Endodermal cell (in vitro differentiated cells): ENCODE measurements at regions not wholly inside any gene's neighbourhood (a gene's known extent, or its start where the extent isn't known, plus 50 kb on each side); places are given as distances from the start of the nearest gene placed in this dataset.

Source experiments
- DNase-seq: peaks from one replicate; pipeline ENCODE4 v3.0.0-alpha.2; 2017
- H3K27ac ChIP-seq: 2 replicates; pipeline ENCODE4 v1.5.1; 2013; ENCODE audit warnings: mild to moderate bottlenecking, low read depth, low read length, moderate library complexity
- H3K27me3 ChIP-seq: 2 replicates; pipeline ENCODE4 v1.6.1; 2013; ENCODE audit warnings: mild to moderate bottlenecking, low read length, moderate library complexity; ENCODE audit not compliant: insufficient read depth, control insufficient read depth, poor library complexity, severe bottlenecking
- H3K36me3 ChIP-seq: 2 replicates; pipeline ENCODE4 v1.7.0; 2013; ENCODE audit warnings: mild to moderate bottlenecking, low read length, moderate library complexity; ENCODE audit not compliant: control insufficient read depth, insufficient read depth
- H3K4me1 ChIP-seq: one replicate; pipeline ENCODE4 v1.7.0; 2013; ENCODE audit warnings: low read length; ENCODE audit not compliant: control insufficient read depth, insufficient read depth
- H3K4me3 ChIP-seq: 2 replicates; pipeline ENCODE4 v1.5.1; 2013; ENCODE audit warnings: mild to moderate bottlenecking, low read length, moderate library complexity
- H3K9ac ChIP-seq: 2 replicates; pipeline ENCODE4 v1.6.1; 2013; ENCODE audit warnings: mild to moderate bottlenecking, low read length, moderate library complexity; ENCODE audit not compliant: poor library complexity, severe bottlenecking; ENCODE audit errors: extremely low read depth
- H3K9me3 ChIP-seq: 2 replicates; pipeline ENCODE4 v1.6.1; 2013; ENCODE audit warnings: mild to moderate bottlenecking, low read length, moderate library complexity; ENCODE audit not compliant: control insufficient read depth
- H3K27ac Mint-ChIP-seq: 2 replicates; pipeline ENCODE4 v1.8.0; 2020; ENCODE audit warnings: mixed read lengths
- H3K27me3 Mint-ChIP-seq: 2 replicates; pipeline ENCODE4 v1.8.0; 2021; ENCODE audit warnings: mild to moderate bottlenecking, mixed read lengths; ENCODE audit not compliant: insufficient read depth
- H3K36me3 Mint-ChIP-seq: 2 replicates; pipeline ENCODE4 v1.8.0; 2020; ENCODE audit warnings: low read depth, mixed read lengths
- H3K4me1 Mint-ChIP-seq: 2 replicates; pipeline ENCODE4 v1.8.0; 2020; ENCODE audit warnings: mixed read lengths
- H3K4me3 Mint-ChIP-seq: 2 replicates; pipeline ENCODE4 v1.8.0; 2020; ENCODE audit warnings: mild to moderate bottlenecking, moderate library complexity, mixed read lengths
- H3K9me3 Mint-ChIP-seq: 2 replicates; pipeline ENCODE4 v1.8.0; 2020; ENCODE audit warnings: mild to moderate bottlenecking, mixed read lengths
- WGBS, 2 experiments: methylation state at CpG; one replicate each; pipeline versions ENCODE4 v1.1.5 to v1.1.7; 2013; ENCODE audit warnings: missing lambda C conversion rate in 2 of 2, mixed read lengths in 1 of 2; ENCODE audit not compliant: insufficient coverage in 1 of 2, insufficient read length in 1 of 2; 5-methylcytosine and 5-hydroxymethylcytosine counted together
- TF ChIP-seq, protein P1 (sequence below): fragments of 200-600 bp; sonication (generic); conservative IDR thresholded peaks from 2 replicates; pipeline ENCODE4 v1.5.0; 2021; ENCODE audit warnings: antibody characterized with exemption, mild to moderate bottlenecking

DNA sequence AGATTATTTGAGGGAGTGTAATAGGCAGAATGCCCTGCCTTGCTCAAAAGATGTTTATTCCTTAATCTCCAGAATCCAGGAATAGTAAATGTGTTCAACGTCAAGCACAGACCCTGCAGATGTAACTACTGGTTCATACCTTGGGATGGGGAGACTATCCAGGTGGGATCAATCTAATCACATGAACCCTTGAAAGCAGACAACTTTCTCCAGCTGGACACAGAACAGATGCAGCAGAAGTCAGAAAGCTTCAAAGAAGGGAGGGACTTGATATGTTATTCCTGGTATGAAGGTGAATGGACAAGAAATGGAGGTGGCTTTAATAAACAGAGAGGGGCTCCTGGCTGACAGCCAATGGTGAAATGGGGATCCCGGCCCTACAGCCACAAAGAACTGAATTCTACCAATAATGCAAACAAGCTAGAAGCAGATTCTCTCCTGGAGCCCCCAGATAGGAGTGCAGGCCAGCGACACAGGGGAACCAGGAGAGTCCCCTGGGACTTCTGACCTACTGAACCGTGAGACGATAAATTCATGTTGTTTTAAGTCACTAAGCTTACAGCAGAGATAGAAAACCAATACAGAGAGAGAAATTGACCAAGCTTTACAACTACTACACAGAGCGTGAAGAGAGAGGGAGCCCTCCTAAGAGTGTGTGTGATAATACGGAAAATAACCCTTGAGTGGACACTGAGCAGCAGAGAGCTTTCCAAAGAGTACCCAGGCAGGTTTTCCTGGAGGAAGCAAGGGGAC is 133.5 kb upstream of the TMEM132C start:
- WGBS, 2 experiments, result 88 to 100% methylated on average over 3 to 7 of the region's 7 CpGs
- TF ChIP-seq, protein P1, sequence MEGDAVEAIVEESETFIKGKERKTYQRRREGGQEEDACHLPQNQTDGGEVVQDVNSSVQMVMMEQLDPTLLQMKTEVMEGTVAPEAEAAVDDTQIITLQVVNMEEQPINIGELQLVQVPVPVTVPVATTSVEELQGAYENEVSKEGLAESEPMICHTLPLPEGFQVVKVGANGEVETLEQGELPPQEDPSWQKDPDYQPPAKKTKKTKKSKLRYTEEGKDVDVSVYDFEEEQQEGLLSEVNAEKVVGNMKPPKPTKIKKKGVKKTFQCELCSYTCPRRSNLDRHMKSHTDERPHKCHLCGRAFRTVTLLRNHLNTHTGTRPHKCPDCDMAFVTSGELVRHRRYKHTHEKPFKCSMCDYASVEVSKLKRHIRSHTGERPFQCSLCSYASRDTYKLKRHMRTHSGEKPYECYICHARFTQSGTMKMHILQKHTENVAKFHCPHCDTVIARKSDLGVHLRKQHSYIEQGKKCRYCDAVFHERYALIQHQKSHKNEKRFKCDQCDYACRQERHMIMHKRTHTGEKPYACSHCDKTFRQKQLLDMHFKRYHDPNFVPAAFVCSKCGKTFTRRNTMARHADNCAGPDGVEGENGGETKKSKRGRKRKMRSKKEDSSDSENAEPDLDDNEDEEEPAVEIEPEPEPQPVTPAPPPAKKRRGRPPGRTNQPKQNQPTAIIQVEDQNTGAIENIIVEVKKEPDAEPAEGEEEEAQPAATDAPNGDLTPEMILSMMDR, result no peak
- H3K27me3 ChIP-seq, result peaks cover 6% of the 10 kb centered on the region
- no peak overlapping the region for H3K27ac Mint-ChIP-seq
- no peak overlapping the region for H3K9ac ChIP-seq
- no peaks in the 10 kb centered on the region for H3K9me3 ChIP-seq
- no peaks in the 10 kb centered on the region for H3K9me3 Mint-ChIP-seq
- no peak overlapping the region for H3K4me3 Mint-ChIP-seq
- H3K27ac ChIP-seq, result no peak overlapping the region
- peaks cover 12% of the 10 kb centered on the region for H3K27me3 Mint-ChIP-seq
- H3K36me3 Mint-ChIP-seq, result no peaks in the 10 kb centered on the region
- DNase-seq, result no peak
- peaks cover 3% of the 10 kb centered on the region for H3K4me1 Mint-ChIP-seq
- H3K4me3 ChIP-seq, result no peak overlapping the region
- no peaks in the 10 kb centered on the region for H3K36me3 ChIP-seq
- no peaks in the 10 kb centered on the region for H3K4me1 ChIP-seq

DNA sequence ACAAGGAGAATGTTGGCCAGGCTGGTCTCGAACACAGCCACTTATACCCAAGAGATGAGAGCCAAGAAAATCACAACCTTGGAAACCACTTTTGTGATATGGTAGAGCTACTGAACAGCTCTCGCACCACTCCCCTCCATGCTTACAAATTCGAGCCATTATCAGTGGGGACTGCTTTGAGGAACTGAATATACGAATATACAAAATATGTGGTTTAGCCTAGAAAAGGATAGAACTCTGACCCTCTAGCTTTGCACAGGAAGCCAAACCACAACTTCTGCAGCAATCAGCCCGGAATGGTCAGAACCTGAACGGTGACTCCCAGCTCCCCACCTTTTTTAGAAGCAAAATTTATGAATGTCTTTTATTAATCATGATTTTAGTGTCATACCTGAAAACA is 129.8 kb upstream of the TMEM132C start:
- H3K4me3 ChIP-seq, result no peak overlapping the region
- TF ChIP-seq, protein P1, result no peak
- Mint-ChIP-seq H3K4me3 (no peak overlapping the region), H3K9me3 (no peaks in the 10 kb centered on the region), H3K36me3 (no peaks in the 10 kb centered on the region), H3K27me3 (peaks cover 4% of the 10 kb centered on the region), H3K27ac (no peak overlapping the region), H3K4me1 (peaks cover 3% of the 10 kb centered on the region)
- no peak overlapping the region for H3K9ac ChIP-seq
- H3K9me3 ChIP-seq, result no peaks in the 10 kb centered on the region
- no peak for DNase-seq
- H3K36me3 ChIP-seq, result no peaks in the 10 kb centered on the region
- 97% methylated on average over 5 of the region's 6 CpGs; no CpG with 5 or more reads in 1 of the 2 experiments for WGBS, 2 experiments
- no peaks in the 10 kb centered on the region for H3K27me3 ChIP-seq
- no peaks in the 10 kb centered on the region for H3K4me1 ChIP-seq
- no peak overlapping the region for H3K27ac ChIP-seq

GRCh38 chr12:128138125-128138524 is 128.8 kb upstream of the TMEM132C start:
- Histone ChIP-seq H3K4me1 (no peaks in the 10 kb centered on the region), H3K4me3 (no peak overlapping the region), H3K27ac (no peak overlapping the region), H3K36me3 (no peaks in the 10 kb centered on the region), H3K27me3 (no peaks in the 10 kb centered on the region), H3K9ac (no peak overlapping the region), H3K9me3 (no peaks in the 10 kb centered on the region)
- Mint-ChIP-seq H3K9me3 (no peaks in the 10 kb centered on the region), H3K27ac (no peak overlapping the region), H3K4me1 (peaks cover 6% of the 10 kb centered on the region), H3K4me3 (no peak overlapping the region), H3K27me3 (no peaks in the 10 kb centered on the region), H3K36me3 (no peaks in the 10 kb centered on the region)
- WGBS, 2 experiments, result 95 to 100% methylated on average over 1 of the region's 1 CpG
- TF ChIP-seq, protein P1, result no peak
- no peak for DNase-seq
